ENCODE measurements at regions not wholly inside any gene's neighbourhood (a gene's known extent, or its start where the extent isn't known, plus 50 kb on each side); places are given as distances from the start of the nearest gene placed in this dataset.
"Not testable (repeated sequence)": the region's sequence is repeated elsewhere in the genome, so short reads cannot be mapped to it uniquely, and the experiment has no call there.

GRCh38 chr15:62649793-62650420, 392.6 kb upstream of the TPM1 start:
- peak; percentile 93 for DNase-seq

GRCh38 chr15:62653122-62653521, 389.4 kb upstream of the TPM1 start:
- DNase-seq = peak; percentile 86

- no peak for DNase-seq
Measured at GRCh38 chr15:62656071-62656470, 386.5 kb upstream of the TPM1 start.

- DNase-seq = peak; percentile 43
Measured at GRCh38 chr15:62657501-62657900, 385.0 kb upstream of the TPM1 start.

GRCh38 chr15:62658498-62658897, 384.0 kb upstream of the TPM1 start:
- peak; percentile 80 for DNase-seq

GRCh38 chr15:62663547-62663946, 379.0 kb upstream of the TPM1 start:
- no peak for DNase-seq

- no peak for DNase-seq
Measured at GRCh38 chr15:62665449-62665848, 377.1 kb upstream of the TPM1 start.

- DNase-seq = no peak
Measured at GRCh38 chr15:62666046-62666445, 376.5 kb upstream of the TPM1 start.

- DNase-seq = no peak
Measured at GRCh38 chr15:62672268-62672667, 370.3 kb upstream of the TPM1 start.

GRCh38 chr15:62676891-62677290, 365.7 kb upstream of the TPM1 start:
- DNase-seq = no peak

- DNase-seq = no peak
Measured at GRCh38 chr15:62681939-62682896, 360.3 kb upstream of the TPM1 start.

GRCh38 chr15:62683192-62683591, 359.4 kb upstream of the TPM1 start:
- DNase-seq = not testable (repeated sequence)

- no peak for DNase-seq
Measured at GRCh38 chr15:62684123-62684808, 358.3 kb upstream of the TPM1 start.

- DNase-seq = peak; percentile 10
Measured at GRCh38 chr15:62691008-62691407, 351.5 kb upstream of the TPM1 start.

GRCh38 chr15:62697636-62698035, 344.9 kb upstream of the TPM1 start:
- no peak for DNase-seq

- no peak for DNase-seq
Measured at GRCh38 chr15:62698646-62699045, 343.9 kb upstream of the TPM1 start.

- DNase-seq = no peak
Measured at GRCh38 chr15:62706317-62706716, 336.2 kb upstream of the TPM1 start.

- no peak for DNase-seq
Measured at GRCh38 chr15:62708470-62708869, 334.1 kb upstream of the TPM1 start.

GRCh38 chr15:62709261-62709660, 333.3 kb upstream of the TPM1 start:
- no peak for DNase-seq

- no peak for DNase-seq
Measured at GRCh38 chr15:62711691-62712454, 330.7 kb upstream of the TPM1 start.

- no peak for DNase-seq
Measured at GRCh38 chr15:62712455-62712839, 330.1 kb upstream of the TPM1 start.

GRCh38 chr15:62715946-62716345, 326.6 kb upstream of the TPM1 start:
- DNase-seq = no peak

- DNase-seq = no peak
Measured at GRCh38 chr15:62717496-62717895, 325.1 kb upstream of the TPM1 start.
